ENCODE measurements at regions not wholly inside any gene's neighbourhood (a gene's known extent, or its start where the extent isn't known, plus 50 kb on each side); places are given as distances from the start of the nearest gene placed in this dataset.
"Not testable (repeated sequence)": the region's sequence is repeated elsewhere in the genome, so short reads cannot be mapped to it uniquely, and the experiment has no call there.

- FAIRE-seq: no peak
- no peak for DNase-seq (ENCODE audit: low spot score)
Observed at GRCh38 chr6:146931214-146931613, 273.0 kb upstream of the STXBP5 start.

GRCh38 chr6:146937316-146937715 is 266.9 kb upstream of the STXBP5 start:
- DNase-seq (ENCODE audit: low spot score) (no peak), FAIRE-seq (no peak)

- DNase-seq (ENCODE audit: low spot score) (no peak), FAIRE-seq (no peak)
Observed at GRCh38 chr6:146938266-146938665, 266.0 kb upstream of the STXBP5 start.

GRCh38 chr6:146939456-146939855 is 264.8 kb upstream of the STXBP5 start:
- FAIRE-seq; DNase-seq (ENCODE audit: low spot score): not testable (repeated sequence)

- FAIRE-seq (no peak), DNase-seq (ENCODE audit: low spot score) (no peak)
Observed at GRCh38 chr6:146943664-146944063, 260.6 kb upstream of the STXBP5 start.

- FAIRE-seq (no peak), DNase-seq (ENCODE audit: low spot score) (no peak)
Observed at GRCh38 chr6:146944077-146944476, 260.1 kb upstream of the STXBP5 start.

GRCh38 chr6:146944809-146945208 is 259.4 kb upstream of the STXBP5 start:
- FAIRE-seq (no peak), DNase-seq (ENCODE audit: low spot score) (no peak)

- DNase-seq (ENCODE audit: low spot score) (no peak), FAIRE-seq (no peak)
Observed at GRCh38 chr6:146946559-146946958, 257.7 kb upstream of the STXBP5 start.

GRCh38 chr6:146948790-146949342 is 255.4 kb upstream of the STXBP5 start:
- FAIRE-seq (no peak), DNase-seq (ENCODE audit: low spot score) (no peak)

- DNase-seq (ENCODE audit: low spot score) (no peak), FAIRE-seq (no peak)
Observed at GRCh38 chr6:146949425-146949824, 254.8 kb upstream of the STXBP5 start.

GRCh38 chr6:146950351-146950835 is 253.8 kb upstream of the STXBP5 start:
- FAIRE-seq (no peak), DNase-seq (ENCODE audit: low spot score) (no peak)

GRCh38 chr6:146955570-146955969 is 248.6 kb upstream of the STXBP5 start:
- no peak for FAIRE-seq
- no peak for DNase-seq (ENCODE audit: low spot score)

- FAIRE-seq (no peak), DNase-seq (ENCODE audit: low spot score) (no peak)
Observed at GRCh38 chr6:146957181-146958093, 246.8 kb upstream of the STXBP5 start.

GRCh38 chr6:146961831-146962230 is 242.4 kb upstream of the STXBP5 start:
- DNase-seq (ENCODE audit: low spot score) (no peak), FAIRE-seq (no peak)

- DNase-seq (ENCODE audit: low spot score): no peak
- no peak for FAIRE-seq
Observed at GRCh38 chr6:146962329-146962728, 241.9 kb upstream of the STXBP5 start.

GRCh38 chr6:146965110-146965689 is 239.0 kb upstream of the STXBP5 start:
- DNase-seq (ENCODE audit: low spot score) (no peak), FAIRE-seq (no peak)

- DNase-seq (ENCODE audit: low spot score) (no peak), FAIRE-seq (no peak)
Observed at GRCh38 chr6:146968041-146968760, 236.0 kb upstream of the STXBP5 start.

GRCh38 chr6:146972546-146972945 is 231.7 kb upstream of the STXBP5 start:
- FAIRE-seq (no peak), DNase-seq (ENCODE audit: low spot score) (no peak)

GRCh38 chr6:146974351-146974750 is 229.9 kb upstream of the STXBP5 start:
- no peak for FAIRE-seq
- DNase-seq (ENCODE audit: low spot score): no peak

GRCh38 chr6:146975093-146975492 is 229.1 kb upstream of the STXBP5 start:
- DNase-seq (ENCODE audit: low spot score): no peak
- no peak for FAIRE-seq

- FAIRE-seq (no peak), DNase-seq (ENCODE audit: low spot score) (no peak)
Observed at GRCh38 chr6:146980900-146981329, 223.3 kb upstream of the STXBP5 start.

- DNase-seq (ENCODE audit: low spot score) (no peak), FAIRE-seq (no peak)
Observed at GRCh38 chr6:146981981-146982380, 222.2 kb upstream of the STXBP5 start.

All from RCC 7860 (cell line).